Naive thymus-derived CD4-positive, alpha-beta T cell (primary cell): ENCODE measurements at regions not wholly inside any gene's neighbourhood (a gene's known extent, or its start where the extent isn't known, plus 50 kb on each side); places are given as distances from the start of the nearest gene placed in this dataset.
"Not testable (repeated sequence)": the region's sequence is repeated elsewhere in the genome, so short reads cannot be mapped to it uniquely, and the experiment has no call there.

Experiments
- ATAC-seq: fragments of 150-1000 bp; cut with Tn5 transposase; 2 replicates; pipeline ENCODE4 v1.10.0; 2021; ENCODE audit warnings: mild to moderate bottlenecking, moderate library complexity
- CTCF ChIA-PET: fragments of 350-600 bp; sonication (Branson Sonifier 250); formaldehyde crosslinking; loops from one replicate; lab custom pipeline; 2021; ENCODE audit warnings: antibody characterized with exemption; lab: Charles Lee
- POLR2A ChIA-PET: fragments of 350-600 bp; sonication (Branson Sonifier 250); formaldehyde crosslinking; loops from one replicate; lab custom pipeline; 2021; ENCODE audit warnings: antibody characterized with exemption, inconsistent platforms; lab: Charles Lee
- DNase-seq, 9 donors: peaks; one replicate each; pipeline versions ENCODE4 v3.0.0 to v3.0.0-alpha.2; 2020 to 2022; ENCODE audit warnings: mixed read lengths in 1 of 9
- H3K27ac ChIP-seq: one replicate; pipeline ENCODE4 v1.7.0; 2013; ENCODE audit warnings: mild to moderate bottlenecking, low read depth, low read length, moderate library complexity
- H3K27me3 ChIP-seq, 2 donors: one replicate each; pipeline ENCODE4 v1.7.0; 2013; ENCODE audit warnings: low read length in 2 of 2, mild to moderate bottlenecking in 2 of 2, moderate library complexity in 2 of 2; ENCODE audit not compliant: control insufficient read depth in 2 of 2, insufficient read depth in 2 of 2
- H3K36me3 ChIP-seq, 3 experiments: 1 replicate in 2 of 3; 2 replicates in 1 of 3; pipeline ENCODE4 v1.7.0; 2013; ENCODE audit warnings: low read length in 3 of 3, mild to moderate bottlenecking in 3 of 3, moderate library complexity in 1 of 3; ENCODE audit not compliant: insufficient read depth in 3 of 3, control insufficient read depth in 2 of 3
- H3K4me1 ChIP-seq, 2 donors: one replicate each; pipeline ENCODE4 v1.7.0; 2013; ENCODE audit warnings: low read length in 2 of 2, mild to moderate bottlenecking in 2 of 2, moderate library complexity in 1 of 2; ENCODE audit not compliant: control insufficient read depth in 2 of 2, insufficient read depth in 2 of 2
- H3K4me3 ChIP-seq: 2 replicates; pipeline ENCODE4 v1.7.0; 2013; ENCODE audit warnings: mild to moderate bottlenecking, low read length
- H3K9me3 ChIP-seq, 3 experiments: 1 replicate in 2 of 3; 2 replicates in 1 of 3; pipeline ENCODE4 v1.7.0; 2013; ENCODE audit warnings: low read length in 3 of 3; ENCODE audit not compliant: control insufficient read depth in 2 of 3
- H3K27ac Mint-ChIP-seq, 9 donors: one replicate each; pipeline ENCODE4 v1.8.0; 2020 to 2022; ENCODE audit warnings: mixed read lengths in 9 of 9, mild to moderate bottlenecking in 8 of 9, moderate library complexity in 5 of 9, inconsistent platforms in 2 of 9
- H3K27me3 Mint-ChIP-seq, 5 donors: one replicate each; pipeline ENCODE4 v1.8.0; 2021 to 2022; ENCODE audit warnings: mixed read lengths in 5 of 5, mild to moderate bottlenecking in 1 of 5
- H3K36me3 Mint-ChIP-seq, 5 donors: one replicate each; pipeline ENCODE4 v1.8.0; 2020 to 2022; ENCODE audit warnings: mixed read lengths in 5 of 5, mild to moderate bottlenecking in 3 of 5, inconsistent platforms in 1 of 5
- H3K4me1 Mint-ChIP-seq, 7 donors: one replicate each; pipeline ENCODE4 v1.8.0; 2020 to 2022; ENCODE audit warnings: mixed read lengths in 7 of 7, mild to moderate bottlenecking in 3 of 7, inconsistent platforms in 1 of 7
- H3K4me3 Mint-ChIP-seq, 10 donors: one replicate each; pipeline ENCODE4 v1.8.0; 2020 to 2022; ENCODE audit warnings: mild to moderate bottlenecking in 10 of 10, mixed read lengths in 10 of 10, moderate library complexity in 6 of 10, inconsistent platforms in 2 of 10
- H3K9me3 Mint-ChIP-seq, 11 donors: one replicate each; pipeline ENCODE4 v1.8.0; 2020 to 2022; ENCODE audit warnings: mixed read lengths in 11 of 11, mild to moderate bottlenecking in 4 of 11, inconsistent platforms in 1 of 11, moderate library complexity in 1 of 11
- intact Hi-C, 2 donors: fragments of 100-400 bp; cut with micrococcal nuclease; formaldehyde crosslinking; loops; one replicate each; pipeline ENCODE4 v1.15.1; 2023

GRCh38 chr5:18576586-18576985, 942.3 kb downstream of the TAF11L14 start:
- CTCF ChIA-PET, result no interaction called here
- Mint-ChIP-seq H3K36me3 (no peaks in the 10 kb centered on the region), H3K27ac (no peak overlapping the region), H3K4me3 (no peak overlapping the region), H3K9me3 (peaks cover 0 to 16% (median 0%) of the 10 kb centered on the region in 11 donors), H3K4me1 (no peaks in the 10 kb centered on the region), H3K27me3 (no peaks in the 10 kb centered on the region)
- no peak overlapping the region for H3K27ac ChIP-seq
- POLR2A ChIA-PET, result no interaction called here
- H3K27me3 ChIP-seq, result no peaks in the 10 kb centered on the region
- intact Hi-C loops, result no loop called here
- DNase-seq (no peak), ATAC-seq (no peak)
- no peak overlapping the region for H3K4me3 ChIP-seq
- H3K9me3 ChIP-seq, result no peaks in the 10 kb centered on the region
- no peaks in the 10 kb centered on the region for H3K36me3 ChIP-seq
- H3K4me1 ChIP-seq, result no peaks in the 10 kb centered on the region

GRCh38 chr5:18601185-18601584, 966.9 kb downstream of the TAF11L14 start:
- Histone ChIP-seq H3K27me3 (no peaks in the 10 kb centered on the region), H3K27ac (no peak overlapping the region), H3K4me3 (no peak overlapping the region), H3K4me1 (no peaks in the 10 kb centered on the region), H3K36me3 (no peaks in the 10 kb centered on the region), H3K9me3 (no peaks in the 10 kb centered on the region)
- ChIA-PET CTCF (no interaction called here), POLR2A (no interaction called here)
- Mint-ChIP-seq H3K27ac (no peak overlapping the region), H3K27me3 (no peaks in the 10 kb centered on the region), H3K36me3 (no peaks in the 10 kb centered on the region), H3K4me1 (no peaks in the 10 kb centered on the region), H3K4me3 (no peak overlapping the region), H3K9me3 (peaks cover 0 to 10% (median 4%) of the 10 kb centered on the region in 11 donors)
- no peak for DNase-seq
- no peak for ATAC-seq
- intact Hi-C loops, result no loop called here

GRCh38 chr5:18602402-18602801, 968.1 kb downstream of the TAF11L14 start:
- POLR2A ChIA-PET, result no interaction called here
- H3K36me3 Mint-ChIP-seq, result no peaks in the 10 kb centered on the region
- no peak overlapping the region for H3K27ac Mint-ChIP-seq
- intact Hi-C loops, result no loop called here
- no peak overlapping the region for H3K4me3 Mint-ChIP-seq
- DNase-seq (no peak), ATAC-seq (no peak)
- H3K27me3 Mint-ChIP-seq, result no peaks in the 10 kb centered on the region
- no peaks in the 10 kb centered on the region for H3K36me3 ChIP-seq
- no peak overlapping the region for H3K27ac ChIP-seq
- H3K4me1 Mint-ChIP-seq, result no peaks in the 10 kb centered on the region
- no peak overlapping the region for H3K4me3 ChIP-seq
- H3K9me3 ChIP-seq, result no peaks in the 10 kb centered on the region
- H3K4me1 ChIP-seq, result no peaks in the 10 kb centered on the region
- H3K27me3 ChIP-seq, result no peaks in the 10 kb centered on the region
- H3K9me3 Mint-ChIP-seq, result peaks cover 0 to 17% (median 2%) of the 10 kb centered on the region in 11 donors
- CTCF ChIA-PET, result no interaction called here

GRCh38 chr5:18605186-18605585, 970.9 kb downstream of the TAF11L14 start:
- Histone ChIP-seq H3K27ac (no peak overlapping the region), H3K9me3 (no peaks in the 10 kb centered on the region), H3K4me1 (no peaks in the 10 kb centered on the region), H3K27me3 (no peaks in the 10 kb centered on the region), H3K36me3 (no peaks in the 10 kb centered on the region), H3K4me3 (no peak overlapping the region)
- no peak for ATAC-seq
- Mint-ChIP-seq H3K9me3 (peaks cover 0 to 20% (median 1%) of the 10 kb centered on the region in 11 donors), H3K4me1 (no peaks in the 10 kb centered on the region), H3K4me3 (no peak overlapping the region), H3K27ac (no peak overlapping the region), H3K27me3 (no peaks in the 10 kb centered on the region), H3K36me3 (no peaks in the 10 kb centered on the region)
- intact Hi-C loops, result no loop called here
- no peak for DNase-seq
- ChIA-PET POLR2A (no interaction called here), CTCF (no interaction called here)

GRCh38 chr5:18607570-18607969, 973.3 kb downstream of the TAF11L14 start:
- POLR2A ChIA-PET, result no interaction called here
- DNase-seq (no peak), ATAC-seq (no peak)
- Mint-ChIP-seq H3K27ac (no peak overlapping the region), H3K4me3 (no peak overlapping the region), H3K4me1 (no peaks in the 10 kb centered on the region), H3K36me3 (no peaks in the 10 kb centered on the region), H3K27me3 (no peaks in the 10 kb centered on the region), H3K9me3 (peaks cover 0 to 22% (median 0%) of the 10 kb centered on the region in 11 donors)
- H3K4me1 ChIP-seq, result no peaks in the 10 kb centered on the region
- intact Hi-C loops, result no loop called here
- no peaks in the 10 kb centered on the region for H3K27me3 ChIP-seq
- H3K4me3 ChIP-seq, result no peak overlapping the region
- CTCF ChIA-PET, result no interaction called here
- H3K27ac ChIP-seq, result no peak overlapping the region
- H3K9me3 ChIP-seq, result no peaks in the 10 kb centered on the region
- no peaks in the 10 kb centered on the region for H3K36me3 ChIP-seq

GRCh38 chr5:18617191-18617590, 982.9 kb downstream of the TAF11L14 start:
- CTCF ChIA-PET, H3K4me1 Mint-ChIP-seq, H3K4me1 ChIP-seq, H3K27me3 Mint-ChIP-seq, H3K4me3 ChIP-seq, H3K9me3 ChIP-seq, intact Hi-C loops, H3K27ac Mint-ChIP-seq, H3K27me3 ChIP-seq, H3K36me3 Mint-ChIP-seq, H3K27ac ChIP-seq, ATAC-seq, H3K4me3 Mint-ChIP-seq, H3K36me3 ChIP-seq, POLR2A ChIA-PET, DNase-seq: not testable (repeated sequence)
- H3K9me3 Mint-ChIP-seq, result peaks cover 4 to 38% (median 13%) of the 10 kb centered on the region in 11 donors

GRCh38 chr5:18630458-18631045, 996.3 kb downstream of the TAF11L14 start:
- no peak overlapping the region for H3K4me3 Mint-ChIP-seq
- H3K36me3 Mint-ChIP-seq, result peaks cover 0 to 4% (median 0%) of the 10 kb centered on the region in 5 donors
- Histone ChIP-seq H3K4me3 (no peak overlapping the region), H3K36me3 (no peaks in the 10 kb centered on the region), H3K27me3 (no peaks in the 10 kb centered on the region), H3K4me1 (no peaks in the 10 kb centered on the region), H3K9me3 (no peaks in the 10 kb centered on the region), H3K27ac (no peak overlapping the region)
- peaks cover 0 to 20% (median 5%) of the 10 kb centered on the region in 11 donors for H3K9me3 Mint-ChIP-seq
- CTCF ChIA-PET, result no interaction called here
- DNase-seq (no peak), ATAC-seq (no peak)
- peaks cover 0 to 4% (median 0%) of the 10 kb centered on the region in 5 donors for H3K27me3 Mint-ChIP-seq
- H3K4me1 Mint-ChIP-seq, result no peaks in the 10 kb centered on the region
- intact Hi-C loops, result no loop called here
- H3K27ac Mint-ChIP-seq, result no peak overlapping the region
- POLR2A ChIA-PET, result no interaction called here
